ENCODE measurements at regions not wholly inside any gene's neighbourhood (a gene's known extent, or its start where the extent isn't known, plus 50 kb on each side); places are given as distances from the start of the nearest gene placed in this dataset.

GRCh38 chr5:8478326-8478725, 609.4 kb downstream of the MTRR start:
- H3K27me3 ChIP-seq (ENCODE audit: control insufficient read depth, insufficient read depth, low read length) = no peaks in the 10 kb centered on the region
- H3K36me3 ChIP-seq (ENCODE audit: control insufficient read depth, insufficient read depth, low read length) = no peaks in the 10 kb centered on the region
- H3K4me3 ChIP-seq (ENCODE audit: low read length) = no peak overlapping the region
- H3K27ac ChIP-seq (ENCODE audit: low read depth, low read length) = no peak overlapping the region
- no peak overlapping the region for H3K9ac ChIP-seq (ENCODE audit: low read length)
- H3K4me1 ChIP-seq (ENCODE audit: control insufficient read depth, insufficient read depth, low read length) = no peaks in the 10 kb centered on the region

- Histone ChIP-seq H3K36me3 (ENCODE audit: control insufficient read depth, insufficient read depth, low read length) (no peaks in the 10 kb centered on the region), H3K4me3 (ENCODE audit: low read length) (no peak overlapping the region), H3K9ac (ENCODE audit: low read length) (no peak overlapping the region), H3K4me1 (ENCODE audit: control insufficient read depth, insufficient read depth, low read length) (no peaks in the 10 kb centered on the region), H3K27ac (ENCODE audit: low read depth, low read length) (no peak overlapping the region), H3K27me3 (ENCODE audit: control insufficient read depth, insufficient read depth, low read length) (no peaks in the 10 kb centered on the region)
Measured at GRCh38 chr5:8481007-8481406, 612.1 kb downstream of the MTRR start.

DNA sequence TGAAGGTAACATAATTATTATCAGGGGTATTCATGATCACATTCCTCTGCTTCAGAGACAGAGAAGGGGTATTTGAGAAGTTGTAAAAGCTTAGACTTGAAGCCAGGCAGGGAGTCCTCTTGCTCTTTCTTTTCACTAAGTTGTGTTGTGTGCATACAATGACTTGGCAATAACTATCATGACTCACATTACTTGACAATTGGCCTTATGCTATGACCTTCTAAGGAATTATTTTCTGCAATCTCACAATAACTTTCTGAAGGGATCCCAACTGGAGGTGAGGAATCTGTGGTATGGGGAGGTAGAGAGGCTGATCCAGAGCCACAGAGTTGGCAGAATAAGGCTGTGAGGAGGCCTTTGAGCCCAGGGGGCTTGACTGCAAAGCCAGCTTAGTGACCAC, 622.3 kb downstream of the MTRR start:
- no peaks in the 10 kb centered on the region for H3K36me3 ChIP-seq (ENCODE audit: control insufficient read depth, insufficient read depth, low read length)
- no peak overlapping the region for H3K9ac ChIP-seq (ENCODE audit: low read length)
- H3K27ac ChIP-seq (ENCODE audit: low read depth, low read length) = no peak overlapping the region
- H3K4me3 ChIP-seq (ENCODE audit: low read length) = no peak overlapping the region
- no peaks in the 10 kb centered on the region for H3K4me1 ChIP-seq (ENCODE audit: control insufficient read depth, insufficient read depth, low read length)
- no peaks in the 10 kb centered on the region for H3K27me3 ChIP-seq (ENCODE audit: control insufficient read depth, insufficient read depth, low read length)

DNA sequence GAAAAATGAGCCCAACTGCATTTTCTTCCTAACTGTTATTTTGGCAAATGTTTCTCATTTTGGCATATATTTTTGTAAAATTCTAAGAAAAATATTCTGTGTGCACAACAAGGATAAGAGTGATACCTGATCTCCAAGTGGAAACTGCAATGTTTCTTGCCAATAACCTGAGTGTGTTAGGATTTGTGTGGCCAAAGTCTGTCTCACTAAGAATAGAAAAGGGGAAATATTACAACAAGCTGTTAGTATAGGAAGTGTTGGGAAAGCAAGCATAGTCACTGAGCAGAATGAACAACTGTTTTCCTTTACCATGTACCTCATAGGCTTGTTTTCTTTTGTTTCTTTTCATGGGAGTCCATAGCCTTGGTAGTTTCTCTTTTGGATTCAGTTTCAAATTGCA, 624.2 kb downstream of the MTRR start:
- Histone ChIP-seq H3K36me3 (ENCODE audit: control insufficient read depth, insufficient read depth, low read length) (no peaks in the 10 kb centered on the region), H3K27me3 (ENCODE audit: control insufficient read depth, insufficient read depth, low read length) (no peaks in the 10 kb centered on the region), H3K27ac (ENCODE audit: low read depth, low read length) (no peak overlapping the region), H3K4me3 (ENCODE audit: low read length) (no peak overlapping the region), H3K4me1 (ENCODE audit: control insufficient read depth, insufficient read depth, low read length) (no peaks in the 10 kb centered on the region), H3K9ac (ENCODE audit: low read length) (no peak overlapping the region)

DNA sequence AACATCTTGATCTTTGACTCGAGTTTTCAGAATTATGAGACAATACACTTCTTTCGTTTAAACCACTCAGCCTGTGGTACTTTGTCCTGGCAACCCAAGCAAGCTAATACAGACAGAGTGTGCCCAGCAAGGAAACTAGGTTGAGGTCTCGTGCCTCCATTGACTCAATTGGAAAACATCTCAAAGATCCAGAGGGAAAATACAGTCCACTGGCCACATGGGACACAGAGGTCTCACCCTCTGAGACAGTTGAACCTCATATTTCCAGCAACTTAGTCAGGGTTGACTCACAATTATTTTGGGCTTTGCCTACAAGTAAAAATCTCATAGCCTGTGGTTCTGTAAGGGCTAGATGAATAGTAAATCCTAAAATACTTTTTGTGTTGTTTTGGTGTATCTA, 631.5 kb downstream of the MTRR start:
- Histone ChIP-seq H3K9ac (ENCODE audit: low read length) (no peak overlapping the region), H3K27me3 (ENCODE audit: control insufficient read depth, insufficient read depth, low read length) (no peaks in the 10 kb centered on the region), H3K27ac (ENCODE audit: low read depth, low read length) (no peak overlapping the region), H3K36me3 (ENCODE audit: control insufficient read depth, insufficient read depth, low read length) (no peaks in the 10 kb centered on the region), H3K4me1 (ENCODE audit: control insufficient read depth, insufficient read depth, low read length) (no peaks in the 10 kb centered on the region), H3K4me3 (ENCODE audit: low read length) (no peak overlapping the region)

DNA sequence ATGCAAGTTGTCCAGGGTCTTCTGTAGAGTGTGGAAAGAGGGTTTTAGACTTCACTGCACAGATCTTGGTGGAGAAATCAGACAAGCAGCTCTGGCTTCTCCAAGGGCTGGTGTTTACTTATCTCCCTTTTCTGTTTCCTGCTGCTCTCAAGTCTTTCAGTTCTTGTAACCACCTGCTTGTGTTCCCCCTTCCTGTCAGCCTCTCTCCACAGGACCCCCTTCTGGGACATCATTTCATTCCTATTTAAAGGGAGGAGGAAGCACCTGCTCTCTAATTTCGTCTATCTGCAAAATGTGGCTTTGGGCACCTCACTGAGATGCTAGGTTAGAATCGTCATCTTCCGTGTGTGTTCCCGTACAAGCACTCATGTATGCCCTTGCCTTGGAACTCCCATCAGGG, 636.2 kb downstream of the MTRR start:
- no peak overlapping the region for H3K9ac ChIP-seq (ENCODE audit: low read length)
- H3K27ac ChIP-seq (ENCODE audit: low read depth, low read length) = no peak overlapping the region
- no peak overlapping the region for H3K4me3 ChIP-seq (ENCODE audit: low read length)

GRCh38 chr5:8508231-8508630, 639.3 kb downstream of the MTRR start:
- H3K4me1 ChIP-seq (ENCODE audit: control insufficient read depth, insufficient read depth, low read length) = no peaks in the 10 kb centered on the region
- H3K36me3 ChIP-seq (ENCODE audit: control insufficient read depth, insufficient read depth, low read length) = no peaks in the 10 kb centered on the region
- H3K27ac ChIP-seq (ENCODE audit: low read depth, low read length) = no peak overlapping the region
- H3K27me3 ChIP-seq (ENCODE audit: control insufficient read depth, insufficient read depth, low read length) = no peaks in the 10 kb centered on the region
- H3K4me3 ChIP-seq (ENCODE audit: low read length) = no peak overlapping the region
- no peak overlapping the region for H3K9ac ChIP-seq (ENCODE audit: low read length)

More for the DNA sequence above, 636.2 kb downstream of the MTRR start:
- Histone ChIP-seq H3K4me1 (ENCODE audit: control insufficient read depth, insufficient read depth, low read length) (no peaks in the 10 kb centered on the region), H3K27me3 (ENCODE audit: control insufficient read depth, insufficient read depth, low read length) (no peaks in the 10 kb centered on the region), H3K36me3 (ENCODE audit: control insufficient read depth, insufficient read depth, low read length) (no peaks in the 10 kb centered on the region)

GRCh38 chr5:8516356-8516755, 647.4 kb downstream of the MTRR start:
- H3K4me3 ChIP-seq (ENCODE audit: low read length) = no peak overlapping the region
- H3K36me3 ChIP-seq (ENCODE audit: control insufficient read depth, insufficient read depth, low read length) = no peaks in the 10 kb centered on the region
- H3K27ac ChIP-seq (ENCODE audit: low read depth, low read length) = no peak overlapping the region
- H3K9ac ChIP-seq (ENCODE audit: low read length) = no peak overlapping the region
- H3K4me1 ChIP-seq (ENCODE audit: control insufficient read depth, insufficient read depth, low read length) = no peaks in the 10 kb centered on the region
- H3K27me3 ChIP-seq (ENCODE audit: control insufficient read depth, insufficient read depth, low read length) = no peaks in the 10 kb centered on the region

- H3K27me3 ChIP-seq (ENCODE audit: control insufficient read depth, insufficient read depth, low read length) = no peaks in the 10 kb centered on the region
- no peaks in the 10 kb centered on the region for H3K4me1 ChIP-seq (ENCODE audit: control insufficient read depth, insufficient read depth, low read length)
- no peak overlapping the region for H3K27ac ChIP-seq (ENCODE audit: low read depth, low read length)
- no peaks in the 10 kb centered on the region for H3K36me3 ChIP-seq (ENCODE audit: control insufficient read depth, insufficient read depth, low read length)
- H3K4me3 ChIP-seq (ENCODE audit: low read length) = no peak overlapping the region
- H3K9ac ChIP-seq (ENCODE audit: low read length) = no peak overlapping the region
Measured at GRCh38 chr5:8517456-8517855, 648.5 kb downstream of the MTRR start.

DNA sequence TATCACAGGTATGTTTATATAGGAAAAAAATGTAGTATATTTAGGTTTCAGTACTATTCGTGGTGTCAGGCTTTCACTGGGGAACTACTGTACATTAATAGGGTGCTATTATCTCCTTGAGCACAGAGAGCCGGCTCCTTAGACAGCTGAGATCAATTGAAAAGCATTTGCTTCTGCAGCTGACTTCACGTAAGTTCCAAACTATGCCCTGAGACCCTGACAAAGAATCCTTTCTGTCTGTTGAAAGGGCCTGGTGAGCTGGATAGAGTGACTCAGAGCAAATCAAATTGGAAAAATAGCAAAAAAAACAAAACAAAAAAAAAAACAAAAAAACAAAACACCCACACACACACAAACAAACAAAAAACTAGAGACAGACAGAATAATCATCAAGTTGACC, 652.0 kb downstream of the MTRR start:
- Histone ChIP-seq H3K36me3 (ENCODE audit: control insufficient read depth, insufficient read depth, low read length) (no peaks in the 10 kb centered on the region), H3K4me1 (ENCODE audit: control insufficient read depth, insufficient read depth, low read length) (no peaks in the 10 kb centered on the region), H3K9ac (ENCODE audit: low read length) (no peak overlapping the region), H3K27ac (ENCODE audit: low read depth, low read length) (no peak overlapping the region), H3K4me3 (ENCODE audit: low read length) (no peak overlapping the region), H3K27me3 (ENCODE audit: control insufficient read depth, insufficient read depth, low read length) (no peaks in the 10 kb centered on the region)

DNA sequence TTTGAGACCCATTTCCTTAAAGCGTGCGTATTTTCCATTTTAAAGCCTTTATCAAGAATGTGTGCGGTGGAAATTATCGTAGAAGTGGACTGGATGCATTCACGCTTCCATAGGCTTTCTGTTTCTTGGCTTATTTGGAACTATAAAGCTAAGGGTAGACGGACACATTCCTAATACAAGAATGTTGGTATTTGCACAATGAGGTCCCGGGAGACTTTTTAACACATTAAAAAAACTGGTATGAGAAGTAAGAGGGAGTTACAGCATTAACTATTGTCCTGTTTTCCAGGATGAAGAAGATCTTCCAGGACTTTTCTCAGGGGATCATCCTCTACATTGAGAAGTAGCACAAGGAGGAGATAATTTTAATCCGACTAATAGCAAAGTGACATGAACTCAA, 653.0 kb downstream of the MTRR start:
- Histone ChIP-seq H3K27me3 (ENCODE audit: control insufficient read depth, insufficient read depth, low read length) (no peaks in the 10 kb centered on the region), H3K4me3 (ENCODE audit: low read length) (no peak overlapping the region), H3K36me3 (ENCODE audit: control insufficient read depth, insufficient read depth, low read length) (no peaks in the 10 kb centered on the region), H3K9ac (ENCODE audit: low read length) (no peak overlapping the region), H3K27ac (ENCODE audit: low read depth, low read length) (no peak overlapping the region), H3K4me1 (ENCODE audit: control insufficient read depth, insufficient read depth, low read length) (no peaks in the 10 kb centered on the region)

DNA sequence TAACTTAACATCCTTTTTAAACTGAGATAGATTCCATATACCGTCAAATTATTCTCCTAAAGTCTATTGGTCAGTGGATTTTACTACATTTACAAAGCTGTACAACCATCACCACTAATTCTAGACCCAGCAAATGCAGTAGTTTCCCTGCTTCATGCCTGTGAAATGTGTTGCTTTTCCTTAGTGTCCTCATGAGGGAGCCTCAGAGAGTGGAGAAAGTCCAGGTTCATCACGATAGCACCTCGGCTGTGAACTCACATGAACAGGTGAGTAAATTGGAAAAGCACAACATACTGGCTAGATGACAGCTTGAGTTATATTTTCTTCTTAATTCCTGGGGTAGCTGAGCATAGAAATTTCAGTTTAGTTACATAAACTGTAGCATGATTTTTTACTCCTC, 653.7 kb downstream of the MTRR start:
- H3K27me3 ChIP-seq (ENCODE audit: control insufficient read depth, insufficient read depth, low read length) = no peaks in the 10 kb centered on the region
- no peaks in the 10 kb centered on the region for H3K36me3 ChIP-seq (ENCODE audit: control insufficient read depth, insufficient read depth, low read length)
- H3K9ac ChIP-seq (ENCODE audit: low read length) = no peak overlapping the region
- no peak overlapping the region for H3K4me3 ChIP-seq (ENCODE audit: low read length)
- H3K27ac ChIP-seq (ENCODE audit: low read depth, low read length) = no peak overlapping the region
- no peaks in the 10 kb centered on the region for H3K4me1 ChIP-seq (ENCODE audit: control insufficient read depth, insufficient read depth, low read length)

DNA sequence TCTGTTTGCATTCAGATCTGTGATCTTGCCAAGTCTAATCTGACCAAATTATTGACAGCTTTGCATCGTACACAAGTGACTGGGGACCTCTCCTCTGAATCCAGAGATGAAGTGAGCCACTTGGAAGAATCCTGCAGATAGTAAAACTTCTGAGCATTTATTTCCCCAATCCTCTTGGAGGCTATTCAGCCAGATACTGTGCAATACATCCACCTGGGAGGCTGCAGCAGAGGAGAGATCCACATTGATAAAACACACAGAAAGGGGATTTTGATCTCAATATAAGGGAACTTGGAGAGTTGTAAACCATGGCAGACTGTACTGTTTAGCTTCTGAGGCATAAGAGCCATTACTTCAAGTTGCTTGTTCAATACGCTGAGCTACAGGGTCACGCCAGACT, 654.6 kb downstream of the MTRR start:
- no peak overlapping the region for H3K27ac ChIP-seq (ENCODE audit: low read depth, low read length)
- H3K27me3 ChIP-seq (ENCODE audit: control insufficient read depth, insufficient read depth, low read length) = no peaks in the 10 kb centered on the region
- H3K9ac ChIP-seq (ENCODE audit: low read length) = no peak overlapping the region
- H3K36me3 ChIP-seq (ENCODE audit: control insufficient read depth, insufficient read depth, low read length) = no peaks in the 10 kb centered on the region
- H3K4me1 ChIP-seq (ENCODE audit: control insufficient read depth, insufficient read depth, low read length) = no peaks in the 10 kb centered on the region
- no peak overlapping the region for H3K4me3 ChIP-seq (ENCODE audit: low read length)

DNA sequence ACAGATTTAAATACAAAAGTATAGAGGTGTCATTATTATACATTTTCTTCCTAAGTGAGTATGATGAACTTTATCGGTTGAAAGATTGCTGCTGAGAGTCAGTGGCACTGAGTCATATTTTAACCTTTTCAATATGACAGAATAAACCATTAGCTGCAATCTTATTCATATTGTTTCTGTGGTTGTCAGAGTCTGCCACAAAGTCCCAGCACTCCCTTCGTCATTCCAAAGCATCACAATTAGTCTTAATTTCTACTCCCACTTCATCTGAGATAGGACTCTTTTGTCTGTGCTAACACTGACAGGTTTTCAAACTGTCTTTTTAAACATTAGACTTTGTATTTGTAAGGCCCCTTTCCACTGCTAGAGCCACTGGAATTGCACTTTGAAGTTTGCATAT, 656.9 kb downstream of the MTRR start:
- Histone ChIP-seq H3K27me3 (ENCODE audit: control insufficient read depth, insufficient read depth, low read length) (no peaks in the 10 kb centered on the region), H3K27ac (ENCODE audit: low read depth, low read length) (no peak overlapping the region), H3K36me3 (ENCODE audit: control insufficient read depth, insufficient read depth, low read length) (no peaks in the 10 kb centered on the region), H3K4me3 (ENCODE audit: low read length) (no peak overlapping the region), H3K9ac (ENCODE audit: low read length) (no peak overlapping the region), H3K4me1 (ENCODE audit: control insufficient read depth, insufficient read depth, low read length) (no peaks in the 10 kb centered on the region)
